ENCODE measurements at regions not wholly inside any gene's neighbourhood (a gene's known extent, or its start where the extent isn't known, plus 50 kb on each side); places are given as distances from the start of the nearest gene placed in this dataset.

GRCh38 chr2:207446653-207447052 is 83.1 kb upstream of the CREB1 start:
- DNase-seq (ENCODE audit: low read depth, low spot score) = no peak

- DNase-seq (ENCODE audit: low read depth, low spot score) = no peak
These were observed 81.8 kb upstream of the CREB1 start for GRCh38 chr2:207448006-207448405.

DNA sequence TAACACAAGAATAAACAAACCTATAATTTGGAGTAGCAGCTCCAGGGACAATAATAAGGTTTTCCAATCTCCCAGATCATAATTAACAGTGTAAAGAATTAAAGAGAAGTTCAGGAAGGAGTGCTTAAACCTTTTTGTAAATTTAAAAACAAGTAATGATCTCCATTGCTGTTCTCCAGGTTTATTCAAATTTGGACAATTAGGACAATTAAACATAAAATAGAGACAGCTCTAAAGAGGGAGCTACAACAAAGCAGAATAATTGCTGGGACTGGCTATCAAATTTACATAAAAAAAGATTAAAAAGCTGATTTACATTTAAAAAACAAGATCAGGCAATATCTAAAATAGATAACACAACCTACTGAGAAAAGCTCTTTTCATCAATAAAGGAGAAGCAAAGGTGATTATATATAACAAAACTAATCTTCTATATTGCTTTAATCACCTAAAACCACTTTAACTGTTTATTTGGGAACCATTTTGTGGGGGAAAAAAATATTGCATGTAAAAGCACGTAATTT is 80.1 kb upstream of the CREB1 start:
- DNase-seq (ENCODE audit: low read depth, low spot score) = no peak

GRCh38 chr2:207450186-207450585 is 79.6 kb upstream of the CREB1 start:
- no peak for DNase-seq (ENCODE audit: low read depth, low spot score)

DNA sequence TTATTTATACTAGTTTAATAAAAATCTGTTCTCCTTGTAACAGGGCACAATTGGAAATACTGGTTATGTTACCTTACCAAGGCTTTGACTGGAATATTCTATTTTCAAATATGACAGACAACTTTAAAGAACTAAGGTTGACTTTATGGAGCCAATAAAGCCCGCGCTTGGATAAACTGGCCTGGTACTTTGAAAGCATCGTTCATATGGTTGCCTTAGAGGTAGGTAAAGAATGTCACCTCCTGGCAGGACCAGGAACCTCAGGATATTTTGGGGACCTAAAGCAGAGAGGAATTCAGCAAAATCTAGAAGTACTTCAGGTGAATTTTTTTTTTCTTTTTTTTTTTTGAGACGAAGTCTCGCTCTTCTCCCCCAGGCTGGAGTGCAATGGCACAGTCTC is 71.2 kb upstream of the CREB1 start:
- no peak for DNase-seq (ENCODE audit: low read depth, low spot score)

DNA sequence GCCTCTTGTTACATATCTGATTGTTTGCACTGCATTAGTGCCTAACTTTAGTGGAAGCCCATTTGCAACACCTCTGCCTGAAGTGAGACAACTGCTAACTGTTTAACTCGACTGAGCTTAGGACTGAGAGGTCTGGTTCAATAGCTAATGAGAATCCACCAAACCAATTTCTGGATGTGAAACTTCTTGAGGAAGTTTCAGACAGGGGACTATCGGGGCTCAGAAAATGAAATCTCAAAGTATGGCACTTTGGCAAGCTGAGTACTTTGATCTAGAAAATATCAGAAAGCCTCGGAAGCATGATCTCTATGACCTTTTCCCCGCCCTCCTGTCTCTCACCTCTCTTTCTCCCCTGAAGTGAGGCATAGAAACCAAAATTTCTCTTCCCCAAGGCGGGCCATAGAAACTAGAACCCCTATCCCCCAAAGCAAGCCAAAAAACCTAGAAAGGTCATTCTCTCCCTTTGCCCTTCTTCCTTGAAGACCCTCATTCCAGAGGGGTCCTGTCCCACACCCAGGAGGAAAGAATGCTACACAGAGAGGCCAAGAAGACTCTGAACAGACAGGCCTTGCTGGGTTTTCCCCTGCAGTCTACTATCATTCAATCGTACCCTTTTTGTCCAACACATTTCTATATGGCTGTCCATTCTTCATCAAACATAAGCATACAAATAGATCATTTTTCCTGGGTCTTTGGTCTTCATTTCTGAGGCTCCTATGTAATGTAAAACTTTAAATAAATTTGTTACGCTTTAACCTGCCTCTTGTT is 69.6 kb upstream of the CREB1 start:
- no peak for DNase-seq (ENCODE audit: low read depth, low spot score)

GRCh38 chr2:207463433-207463832 is 66.3 kb upstream of the CREB1 start:
- DNase-seq (ENCODE audit: low read depth, low spot score) = no peak

DNA sequence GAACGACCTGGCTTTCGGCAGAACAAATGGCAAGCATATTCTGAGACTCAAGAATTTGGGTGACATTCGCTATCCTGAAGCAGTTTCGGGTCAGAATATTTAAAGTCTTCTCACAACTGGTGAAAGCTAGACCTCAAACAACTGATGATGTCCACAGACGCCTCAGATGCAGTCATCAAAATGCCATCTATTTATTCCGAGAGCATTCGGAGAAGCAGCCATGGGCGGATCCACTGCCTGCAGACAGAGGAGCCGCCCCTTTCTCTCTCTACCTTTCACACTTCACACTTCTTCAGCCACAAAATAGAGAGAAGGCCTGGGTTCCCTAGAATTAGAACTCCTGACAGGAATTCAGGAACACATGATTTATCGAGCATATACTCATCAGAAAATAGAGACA is 65.8 kb upstream of the CREB1 start:
- no peak for DNase-seq (ENCODE audit: low read depth, low spot score)

GRCh38 chr2:207465894-207466293 is 63.9 kb upstream of the CREB1 start:
- no peak for DNase-seq (ENCODE audit: low read depth, low spot score)

GRCh38 chr2:207467716-207468347 is 61.9 kb upstream of the CREB1 start:
- DNase-seq (ENCODE audit: low read depth, low spot score) = no peak

- DNase-seq (ENCODE audit: low read depth, low spot score) = no peak
These were observed 61.3 kb upstream of the CREB1 start for GRCh38 chr2:207468488-207468887.

- no peak for DNase-seq (ENCODE audit: low read depth, low spot score)
These were observed 60.3 kb upstream of the CREB1 start for GRCh38 chr2:207469451-207469850.

- DNase-seq (ENCODE audit: low read depth, low spot score) = no peak
These were observed 59.6 kb upstream of the CREB1 start for GRCh38 chr2:207469943-207470729.

GRCh38 chr2:207471261-207471660 is 58.5 kb upstream of the CREB1 start:
- DNase-seq (ENCODE audit: low read depth, low spot score) = no peak

DNA sequence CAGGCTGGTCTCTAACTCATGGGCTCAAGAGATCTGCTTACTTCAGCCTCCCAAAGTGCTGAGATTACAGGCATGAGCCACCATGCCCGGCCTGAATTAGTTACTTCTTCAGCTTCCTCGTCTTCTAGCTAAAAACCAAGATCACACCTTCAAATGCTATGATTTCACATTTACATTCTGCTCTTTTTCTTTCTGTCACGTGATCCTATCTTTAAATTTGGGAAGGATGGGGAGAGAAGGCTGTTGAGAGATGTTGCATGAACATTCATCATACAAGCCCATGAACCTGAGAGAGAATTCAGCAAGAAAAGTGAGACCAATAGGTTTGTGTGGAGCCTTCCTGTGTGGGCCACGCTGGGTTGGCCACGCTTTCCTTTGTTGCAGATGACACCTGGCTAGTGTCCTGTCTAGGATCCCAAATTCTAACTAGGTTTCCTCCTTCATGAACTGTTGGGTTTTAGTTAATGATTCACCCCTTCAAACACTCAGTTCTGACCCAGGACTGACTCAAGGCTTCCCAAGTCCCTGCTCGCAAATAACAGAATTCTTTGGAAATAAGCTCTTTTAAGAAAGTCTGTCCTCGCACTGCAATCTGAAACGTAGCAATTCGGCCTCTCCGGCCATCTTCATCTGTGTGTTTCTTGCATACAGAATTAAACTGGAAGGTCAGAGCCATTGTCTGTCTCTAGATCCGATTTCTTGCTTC is 57.3 kb upstream of the CREB1 start:
- DNase-seq (ENCODE audit: low read depth, low spot score) = no peak

DNA sequence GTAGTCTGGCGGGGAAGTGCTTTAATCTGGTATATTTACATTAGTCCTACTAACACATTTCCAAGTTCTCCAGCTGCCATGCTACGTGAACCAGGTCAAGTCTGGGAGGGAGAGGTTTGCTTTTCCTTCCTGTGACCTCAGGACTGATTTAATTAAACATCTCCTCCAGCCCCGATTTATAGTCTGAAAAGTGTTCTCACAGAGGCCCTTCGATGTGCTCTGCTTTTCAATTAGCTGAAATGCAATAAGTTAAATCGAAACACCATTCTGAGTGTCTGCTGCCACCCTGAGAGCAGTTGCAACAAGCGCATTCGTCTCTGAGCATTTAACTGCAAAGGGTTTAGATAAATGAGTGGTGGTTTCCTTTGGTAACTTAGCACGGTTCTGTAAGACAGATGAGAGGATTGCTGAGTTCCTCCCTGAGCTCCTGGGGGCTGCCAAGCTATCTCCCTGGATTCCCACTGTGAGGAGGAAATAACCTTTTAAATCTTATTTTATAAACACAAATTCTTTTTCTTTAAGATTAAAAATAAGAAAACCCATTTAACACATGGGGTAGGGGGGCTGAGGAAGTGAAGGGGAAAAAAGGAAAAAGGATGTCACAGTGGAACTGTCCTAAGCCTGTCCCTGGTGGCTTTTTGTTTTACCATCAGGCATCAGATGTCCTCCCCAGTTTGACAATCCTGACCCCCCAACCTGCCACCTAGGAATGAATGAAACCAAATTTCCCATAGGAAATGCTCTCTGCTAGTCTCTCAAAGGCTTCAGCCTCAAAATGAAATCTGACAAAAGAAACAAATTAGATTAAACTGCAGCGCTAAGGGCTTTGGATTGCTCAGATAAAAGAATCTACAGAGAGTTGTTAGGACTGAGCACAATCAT is 56.5 kb upstream of the CREB1 start:
- peak; percentile 60 for DNase-seq (ENCODE audit: low read depth, low spot score)

DNA sequence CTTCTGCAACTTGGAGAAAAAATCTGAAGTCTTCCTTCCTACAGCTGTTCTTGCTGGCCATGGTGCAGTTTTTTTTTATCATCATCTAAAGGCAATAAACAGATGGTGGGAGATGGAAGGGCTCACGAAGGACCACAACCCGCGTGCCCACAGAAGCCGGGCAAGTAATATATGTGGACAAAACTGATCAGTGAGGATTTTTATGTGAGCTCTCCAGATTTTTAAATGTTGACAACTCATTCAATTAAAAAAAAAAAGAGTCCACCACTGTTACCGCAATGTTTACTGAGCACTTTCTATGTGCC is 55.9 kb upstream of the CREB1 start:
- DNase-seq (ENCODE audit: low read depth, low spot score) = no peak

DNA sequence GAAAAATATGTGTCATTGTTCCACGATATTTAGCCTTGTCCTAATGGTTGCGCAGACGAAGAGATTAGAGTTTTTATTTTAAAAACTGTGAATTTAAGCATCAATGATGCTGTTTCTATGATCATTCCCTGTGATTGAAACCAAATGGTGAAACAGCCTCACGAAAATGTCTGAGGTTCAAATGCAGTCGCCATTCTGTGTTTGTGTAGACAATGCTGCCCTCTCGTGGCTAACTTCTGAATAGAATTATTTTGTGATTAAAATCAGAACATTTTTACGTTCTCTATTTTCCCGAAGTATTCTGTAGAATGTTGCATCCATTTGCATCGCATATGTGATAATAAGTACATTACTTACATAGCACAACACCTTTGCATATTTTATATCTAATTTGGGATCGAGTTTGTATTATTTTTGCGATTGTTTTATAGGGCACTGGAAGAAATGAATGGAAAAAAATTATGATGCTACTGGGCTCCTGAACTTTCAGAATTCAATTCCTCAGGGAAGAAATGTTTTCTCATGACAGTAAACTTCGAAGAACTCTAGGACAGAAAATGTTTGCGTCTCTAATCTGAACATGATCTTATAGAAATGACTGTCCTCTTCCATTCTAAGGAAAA is 54.8 kb upstream of the CREB1 start:
- DNase-seq (ENCODE audit: low read depth, low spot score) = no peak

DNA sequence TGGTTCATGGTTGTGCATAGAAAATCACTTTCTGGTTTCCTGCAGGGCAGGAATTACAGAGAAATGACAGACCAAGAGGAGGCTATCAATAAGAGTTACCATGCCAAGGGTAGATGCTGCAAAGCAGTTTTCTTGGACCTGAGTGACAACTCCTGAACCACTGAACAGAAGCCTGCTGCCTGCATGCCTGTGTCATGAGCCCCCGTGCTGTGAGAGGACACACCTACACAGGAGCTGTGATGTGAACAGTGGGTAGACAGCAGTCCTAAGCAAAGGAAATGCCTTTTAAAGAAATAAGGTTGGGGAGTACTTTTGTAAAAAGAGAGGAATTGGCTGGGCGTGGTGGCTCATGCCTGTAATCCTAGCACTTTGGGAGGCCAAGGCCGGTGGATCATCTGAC is 54.2 kb upstream of the CREB1 start:
- DNase-seq (ENCODE audit: low read depth, low spot score) = no peak

DNA sequence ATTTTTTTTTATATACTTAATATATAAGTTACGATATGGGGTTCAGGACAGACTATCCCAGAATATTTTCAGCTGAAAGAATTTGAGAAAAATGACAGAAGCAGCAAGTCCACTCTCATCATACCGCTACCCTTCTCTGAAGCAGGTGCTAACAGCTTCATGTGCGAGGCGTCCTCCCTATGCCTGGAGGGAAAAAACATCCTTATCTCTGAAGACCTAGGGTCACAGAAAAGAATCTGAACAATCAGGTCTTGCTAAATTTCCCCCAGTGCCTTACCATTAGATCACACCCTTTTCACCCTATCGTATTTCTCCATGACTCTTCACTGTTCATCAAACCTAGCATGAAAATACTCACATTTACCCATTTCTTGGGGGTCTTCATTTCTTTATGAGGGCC is 51.9 kb upstream of the CREB1 start:
- DNase-seq (ENCODE audit: low read depth, low spot score) = peak; percentile 53

- DNase-seq (ENCODE audit: low read depth, low spot score) = no peak
These were observed 51.2 kb upstream of the CREB1 start for GRCh38 chr2:207478572-207478971.
